GM19238 (cell line): ENCODE measurements at regions not wholly inside any gene's neighbourhood (a gene's known extent, or its start where the extent isn't known, plus 50 kb on each side); places are given as distances from the start of the nearest gene placed in this dataset.

ENCODE experiments used
- DNase-seq: peaks from one replicate; pipeline ENCODE4 v3.0.0; 2011; ENCODE audit warnings: low spot score; ENCODE audit not compliant: insufficient read length

- no peak for DNase-seq
Measured at GRCh38 chr16:77553130-77553529, 118.3 kb upstream of the ADAMTS18 start.

GRCh38 chr16:77555126-77555525 is 120.3 kb upstream of the ADAMTS18 start:
- DNase-seq, result no peak

GRCh38 chr16:77555791-77556190 is 121.0 kb upstream of the ADAMTS18 start:
- no peak for DNase-seq

GRCh38 chr16:77556201-77556873 is 121.5 kb upstream of the ADAMTS18 start:
- DNase-seq, result no peak

GRCh38 chr16:77557385-77557784 is 122.6 kb upstream of the ADAMTS18 start:
- no peak for DNase-seq

- DNase-seq, result no peak
Measured at GRCh38 chr16:77558786-77559185, 124.0 kb upstream of the ADAMTS18 start.

- DNase-seq, result no peak
Measured at GRCh38 chr16:77562497-77562896, 127.7 kb upstream of the ADAMTS18 start.

- DNase-seq, result no peak
Measured at GRCh38 chr16:77564791-77565390, 130.1 kb upstream of the ADAMTS18 start.

- no peak for DNase-seq
Measured at GRCh38 chr16:77569406-77569805, 134.6 kb upstream of the ADAMTS18 start.

- no peak for DNase-seq
Measured at GRCh38 chr16:77570574-77570973, 135.7 kb upstream of the ADAMTS18 start.

- no peak for DNase-seq
Measured at GRCh38 chr16:77571115-77571862, 136.5 kb upstream of the ADAMTS18 start.

GRCh38 chr16:77574867-77575624 is 140.2 kb upstream of the ADAMTS18 start:
- DNase-seq, result no peak

- DNase-seq, result no peak
Measured at GRCh38 chr16:77579351-77579891, 142.9 kb upstream of the NUDT7 start.

- DNase-seq, result no peak
Measured at GRCh38 chr16:77581706-77582105, 140.6 kb upstream of the NUDT7 start.

GRCh38 chr16:77584205-77584859 is 138.0 kb upstream of the NUDT7 start:
- peak; percentile 9 for DNase-seq

GRCh38 chr16:77585379-77586251 is 136.7 kb upstream of the NUDT7 start:
- no peak for DNase-seq

GRCh38 chr16:77588389-77588788 is 133.9 kb upstream of the NUDT7 start:
- DNase-seq, result no peak

GRCh38 chr16:77589071-77589765 is 133.1 kb upstream of the NUDT7 start:
- no peak for DNase-seq

- no peak for DNase-seq
Measured at GRCh38 chr16:77590707-77591106, 131.6 kb upstream of the NUDT7 start.
